Panc1 (cell line): ENCODE measurements at regions not wholly inside any gene's neighbourhood (a gene's known extent, or its start where the extent isn't known, plus 50 kb on each side); places are given as distances from the start of the nearest gene placed in this dataset.

Source experiments
- ATAC-seq: fragments of 200-7000 bp; cut with Tn5 transposase; 2 replicates; pipeline ENCODE4 v1.9.1; 2020; ENCODE audit warnings: mild to moderate bottlenecking, moderate library complexity
- BruUV-seq: library from RNA; stranded (reverse); fragments of 400-500 nt; replicated peaks from 2 replicates; lab custom pipeline; 2021; lab: Mats Ljungman, UMichigan
- CTCF ChIA-PET: fragments of 300-600 bp; sonication (Branson Sonifier 250); formaldehyde crosslinking; loops from one replicate; lab custom pipeline; 2022; ENCODE audit warnings: antibody characterized with exemption; lab: Charles Lee
- POLR2A ChIA-PET: fragments of 300-600 bp; sonication (Branson Sonifier 250); formaldehyde crosslinking; loops from one replicate; lab custom pipeline; 2022; ENCODE audit warnings: antibody characterized with exemption; lab: Charles Lee
- DNase-seq: peaks from one replicate; pipeline ENCODE4 v3.0.0-alpha.2; 2010; ENCODE audit warnings: low read depth, low spot score
- H3K27ac ChIP-seq: 2 replicates; pipeline ENCODE4 v1.5.1; 2011; ENCODE audit warnings: mild to moderate bottlenecking, low read length, inconsistent platforms
- H3K27me3 ChIP-seq: fragments of 200-500 bp; sonication (Bioruptor generic); 2 replicates; pipeline ENCODE4 v1.6.0; 2014; ENCODE audit warnings: low read length, inconsistent platforms; ENCODE audit not compliant: control insufficient read depth, insufficient read depth
- H3K36me3 ChIP-seq: fragments of 200-500 bp; sonication (Bioruptor generic); 2 replicates; pipeline ENCODE4 v1.5.1; 2014; ENCODE audit warnings: inconsistent platforms, mild to moderate bottlenecking, low read length, moderate library complexity; ENCODE audit not compliant: control insufficient read depth, insufficient read depth
- H3K4me1 ChIP-seq: 2 replicates; pipeline ENCODE4 v1.5.1; 2011; ENCODE audit warnings: inconsistent platforms, mild to moderate bottlenecking, low read length, moderate library complexity; ENCODE audit not compliant: control insufficient read depth, insufficient read depth
- H3K4me3 ChIP-seq, 2 experiments: 2 replicates each; pipeline ENCODE4 v1.5.1; 2011 to 2012; ENCODE audit warnings: low read depth in 2 of 2, low read length in 2 of 2, mild to moderate bottlenecking in 2 of 2, inconsistent platforms in 1 of 2, moderate library complexity in 1 of 2
- H3K9me3 ChIP-seq: fragments of 200-500 bp; sonication (Bioruptor generic); 2 replicates; pipeline ENCODE4 v1.5.1; 2014; ENCODE audit warnings: low read depth, mild to moderate bottlenecking, inconsistent platforms, low read length, moderate library complexity; ENCODE audit not compliant: control insufficient read depth, insufficient read depth
- POLR2AphosphoS5 ChIP-seq: IDR thresholded peaks from 2 replicates; pipeline ENCODE4 v1.6.1; 2012; ENCODE audit warnings: mild to moderate bottlenecking, low read depth, low read length, moderate library complexity
- SIN3A ChIP-seq: IDR thresholded peaks from 2 replicates; pipeline ENCODE4 v1.6.1; 2012; ENCODE audit warnings: low read depth, mild to moderate bottlenecking, low read length, moderate library complexity, borderline replicate concordance; ENCODE audit not compliant: insufficient read depth
- TCF7L2 ChIP-seq: IDR thresholded peaks from 2 replicates; pipeline ENCODE4 v1.6.1; 2011; ENCODE audit warnings: mild to moderate bottlenecking, low read depth, low read length, inconsistent platforms
- in situ Hi-C: cut with HindIII; loops from 2 replicates; pipeline ENCODE4 v1.10.0; 2016; ENCODE audit warnings: low sequenced_read_pairs, low pct_unique_long_range_greater_than_20kb
- intact Hi-C: fragments of 100-400 bp; cut with micrococcal nuclease; formaldehyde crosslinking; loops from one replicate; pipeline ENCODE4 v1.10.0; 2022; ENCODE audit not compliant: unreplicated experiment
- TF ChIP-seq, protein P1 (sequence below), 2 experiments: IDR thresholded peaks; 2 replicates each; pipeline ENCODE4 v1.6.1; 2011 to 2012; ENCODE audit warnings: low read depth in 2 of 2, control low read depth in 1 of 2, low read length in 1 of 2, mild to moderate bottlenecking in 1 of 2, moderate library complexity in 1 of 2; ENCODE audit not compliant: insufficient read depth in 1 of 2
- TF ChIP-seq, protein P2 (sequence below): fragments of 450-650 bp; IDR thresholded peaks from 2 replicates; pipeline ENCODE4 v1.5.1; 2017; ENCODE audit warnings: mild to moderate bottlenecking

DNA sequence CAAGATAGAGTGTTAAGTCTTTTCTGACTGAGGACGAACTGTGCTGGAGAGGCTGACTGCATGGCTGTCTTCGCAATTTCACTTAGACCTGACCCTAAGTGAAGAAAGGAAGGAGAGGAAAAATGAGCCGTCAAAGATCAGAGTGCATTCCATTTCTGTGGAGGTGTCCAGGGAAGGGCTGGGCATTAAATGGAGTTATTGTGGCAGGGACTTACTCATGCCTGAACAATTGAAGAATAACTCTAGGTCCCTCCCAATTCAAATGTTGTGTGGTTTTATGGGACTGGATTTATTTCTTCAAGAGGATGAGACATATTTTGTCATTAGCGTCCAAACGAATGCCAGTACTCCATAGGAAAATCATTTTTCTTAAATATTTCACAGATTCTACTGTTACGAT lies 187.3 kb upstream of the CFAP20DC start:
- TF ChIP-seq, protein P1, sequence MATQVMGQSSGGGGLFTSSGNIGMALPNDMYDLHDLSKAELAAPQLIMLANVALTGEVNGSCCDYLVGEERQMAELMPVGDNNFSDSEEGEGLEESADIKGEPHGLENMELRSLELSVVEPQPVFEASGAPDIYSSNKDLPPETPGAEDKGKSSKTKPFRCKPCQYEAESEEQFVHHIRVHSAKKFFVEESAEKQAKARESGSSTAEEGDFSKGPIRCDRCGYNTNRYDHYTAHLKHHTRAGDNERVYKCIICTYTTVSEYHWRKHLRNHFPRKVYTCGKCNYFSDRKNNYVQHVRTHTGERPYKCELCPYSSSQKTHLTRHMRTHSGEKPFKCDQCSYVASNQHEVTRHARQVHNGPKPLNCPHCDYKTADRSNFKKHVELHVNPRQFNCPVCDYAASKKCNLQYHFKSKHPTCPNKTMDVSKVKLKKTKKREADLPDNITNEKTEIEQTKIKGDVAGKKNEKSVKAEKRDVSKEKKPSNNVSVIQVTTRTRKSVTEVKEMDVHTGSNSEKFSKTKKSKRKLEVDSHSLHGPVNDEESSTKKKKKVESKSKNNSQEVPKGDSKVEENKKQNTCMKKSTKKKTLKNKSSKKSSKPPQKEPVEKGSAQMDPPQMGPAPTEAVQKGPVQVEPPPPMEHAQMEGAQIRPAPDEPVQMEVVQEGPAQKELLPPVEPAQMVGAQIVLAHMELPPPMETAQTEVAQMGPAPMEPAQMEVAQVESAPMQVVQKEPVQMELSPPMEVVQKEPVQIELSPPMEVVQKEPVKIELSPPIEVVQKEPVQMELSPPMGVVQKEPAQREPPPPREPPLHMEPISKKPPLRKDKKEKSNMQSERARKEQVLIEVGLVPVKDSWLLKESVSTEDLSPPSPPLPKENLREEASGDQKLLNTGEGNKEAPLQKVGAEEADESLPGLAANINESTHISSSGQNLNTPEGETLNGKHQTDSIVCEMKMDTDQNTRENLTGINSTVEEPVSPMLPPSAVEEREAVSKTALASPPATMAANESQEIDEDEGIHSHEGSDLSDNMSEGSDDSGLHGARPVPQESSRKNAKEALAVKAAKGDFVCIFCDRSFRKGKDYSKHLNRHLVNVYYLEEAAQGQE (IDR thresholded peaks at IDR 0.05; ENCODE audit: insufficient read depth in 1 of 2, low read depth in 2 of 2, low read length in 1 of 2): no peak
- TF ChIP-seq POLR2AphosphoS5 (no peak), SIN3A (no peak), TCF7L2 (no peak)
- TF ChIP-seq, protein P2, sequence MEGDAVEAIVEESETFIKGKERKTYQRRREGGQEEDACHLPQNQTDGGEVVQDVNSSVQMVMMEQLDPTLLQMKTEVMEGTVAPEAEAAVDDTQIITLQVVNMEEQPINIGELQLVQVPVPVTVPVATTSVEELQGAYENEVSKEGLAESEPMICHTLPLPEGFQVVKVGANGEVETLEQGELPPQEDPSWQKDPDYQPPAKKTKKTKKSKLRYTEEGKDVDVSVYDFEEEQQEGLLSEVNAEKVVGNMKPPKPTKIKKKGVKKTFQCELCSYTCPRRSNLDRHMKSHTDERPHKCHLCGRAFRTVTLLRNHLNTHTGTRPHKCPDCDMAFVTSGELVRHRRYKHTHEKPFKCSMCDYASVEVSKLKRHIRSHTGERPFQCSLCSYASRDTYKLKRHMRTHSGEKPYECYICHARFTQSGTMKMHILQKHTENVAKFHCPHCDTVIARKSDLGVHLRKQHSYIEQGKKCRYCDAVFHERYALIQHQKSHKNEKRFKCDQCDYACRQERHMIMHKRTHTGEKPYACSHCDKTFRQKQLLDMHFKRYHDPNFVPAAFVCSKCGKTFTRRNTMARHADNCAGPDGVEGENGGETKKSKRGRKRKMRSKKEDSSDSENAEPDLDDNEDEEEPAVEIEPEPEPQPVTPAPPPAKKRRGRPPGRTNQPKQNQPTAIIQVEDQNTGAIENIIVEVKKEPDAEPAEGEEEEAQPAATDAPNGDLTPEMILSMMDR: no peak
- ATAC-seq: no peak
- H3K36me3 ChIP-seq: no peaks in the 10 kb centered on the region
- no peaks in the 10 kb centered on the region for H3K4me1 ChIP-seq
- CTCF ChIA-PET: no interaction called here
- POLR2A ChIA-PET: no interaction called here
- in situ Hi-C loops (no loop called here), intact Hi-C loops (no loop called here)
- H3K9me3 ChIP-seq: no peaks in the 10 kb centered on the region
- H3K27ac ChIP-seq: no peak overlapping the region
- no TSS peak for BruUV-seq
- H3K4me3 ChIP-seq: no peak overlapping the region
- no peaks in the 10 kb centered on the region for H3K27me3 ChIP-seq
- DNase-seq: no peak

DNA sequence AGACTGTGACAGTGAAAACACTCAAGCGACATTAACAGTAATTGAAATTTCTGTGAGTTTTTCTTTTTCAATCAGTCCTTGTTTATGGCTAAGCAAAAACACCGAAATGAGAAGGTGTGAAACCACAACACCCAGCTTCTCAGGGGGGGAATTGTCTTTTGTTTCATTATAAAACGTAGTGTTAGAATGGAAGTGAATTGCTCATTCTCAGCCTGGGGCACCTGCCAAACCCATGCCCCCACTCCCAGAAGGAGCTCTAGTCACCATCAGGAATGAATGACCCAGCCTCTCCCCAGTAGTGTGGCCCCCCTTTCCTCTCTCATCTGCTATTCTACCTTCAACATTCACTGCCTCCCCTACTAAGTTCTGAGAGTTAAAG lies 185.8 kb upstream of the CFAP20DC start:
- no peaks in the 10 kb centered on the region for H3K9me3 ChIP-seq
- no peaks in the 10 kb centered on the region for H3K36me3 ChIP-seq
- H3K4me3 ChIP-seq: no peak overlapping the region
- DNase-seq (no peak), ATAC-seq (no peak)
- POLR2A ChIA-PET: no interaction called here
- TF ChIP-seq, protein P1 (IDR thresholded peaks at IDR 0.05; ENCODE audit: insufficient read depth in 1 of 2, low read depth in 2 of 2, low read length in 1 of 2): no peak
- TF ChIP-seq, protein P2: no peak
- TF ChIP-seq TCF7L2 (no peak), POLR2AphosphoS5 (no peak), SIN3A (no peak)
- H3K27ac ChIP-seq: no peak overlapping the region
- no peaks in the 10 kb centered on the region for H3K27me3 ChIP-seq
- H3K4me1 ChIP-seq: no peaks in the 10 kb centered on the region
- intact Hi-C loops (no loop called here), in situ Hi-C loops (no loop called here)
- CTCF ChIA-PET: no interaction called here
- no TSS peak for BruUV-seq
